ENCODE measurements at regions not wholly inside any gene's neighbourhood (a gene's known extent, or its start where the extent isn't known, plus 50 kb on each side); places are given as distances from the start of the nearest gene placed in this dataset.

- H3K27me3 ChIP-seq (ENCODE audit: insufficient read depth, low read length) = no peaks in the 10 kb centered on the region
- TF ChIP-seq, protein P1, sequence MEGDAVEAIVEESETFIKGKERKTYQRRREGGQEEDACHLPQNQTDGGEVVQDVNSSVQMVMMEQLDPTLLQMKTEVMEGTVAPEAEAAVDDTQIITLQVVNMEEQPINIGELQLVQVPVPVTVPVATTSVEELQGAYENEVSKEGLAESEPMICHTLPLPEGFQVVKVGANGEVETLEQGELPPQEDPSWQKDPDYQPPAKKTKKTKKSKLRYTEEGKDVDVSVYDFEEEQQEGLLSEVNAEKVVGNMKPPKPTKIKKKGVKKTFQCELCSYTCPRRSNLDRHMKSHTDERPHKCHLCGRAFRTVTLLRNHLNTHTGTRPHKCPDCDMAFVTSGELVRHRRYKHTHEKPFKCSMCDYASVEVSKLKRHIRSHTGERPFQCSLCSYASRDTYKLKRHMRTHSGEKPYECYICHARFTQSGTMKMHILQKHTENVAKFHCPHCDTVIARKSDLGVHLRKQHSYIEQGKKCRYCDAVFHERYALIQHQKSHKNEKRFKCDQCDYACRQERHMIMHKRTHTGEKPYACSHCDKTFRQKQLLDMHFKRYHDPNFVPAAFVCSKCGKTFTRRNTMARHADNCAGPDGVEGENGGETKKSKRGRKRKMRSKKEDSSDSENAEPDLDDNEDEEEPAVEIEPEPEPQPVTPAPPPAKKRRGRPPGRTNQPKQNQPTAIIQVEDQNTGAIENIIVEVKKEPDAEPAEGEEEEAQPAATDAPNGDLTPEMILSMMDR (IDR thresholded peaks at IDR 0.05; ENCODE audit: insufficient read depth, low read depth, low read length) = no peak
- TF ChIP-seq EZH2 (IDR thresholded peaks at IDR 0.05; ENCODE audit: insufficient read depth, low read length) = no peak
- no peak overlapping the region for H2AFZ ChIP-seq (ENCODE audit: low read depth, low read length)
- H3K4me2 ChIP-seq (ENCODE audit: low read length) = no peak overlapping the region
- H4K20me1 ChIP-seq (ENCODE audit: insufficient read depth, low read length) = no peaks in the 10 kb centered on the region
- peaks cover 9% of the 10 kb centered on the region for H3K9me3 ChIP-seq (ENCODE audit: insufficient read depth, low read depth, low read length)
- no peaks in the 10 kb centered on the region for H3K79me2 ChIP-seq (ENCODE audit: insufficient read depth, low read length)
- H3K4me1 Mint-ChIP-seq (ENCODE audit: low read depth, unreplicated experiment) = no peaks in the 10 kb centered on the region
- no peak for FAIRE-seq
- no peak for DNase-seq (ENCODE audit: low read depth)
- H3K27me3 Mint-ChIP-seq (ENCODE audit: low read depth, unreplicated experiment) = peaks cover 28% of the 10 kb centered on the region
- peaks cover 11% of the 10 kb centered on the region for H3K9me3 Mint-ChIP-seq (ENCODE audit: unreplicated experiment)
- no peak overlapping the region for H3K9ac ChIP-seq (ENCODE audit: low read length)
- H3K36me3 Mint-ChIP-seq (ENCODE audit: low read depth, unreplicated experiment) = no peaks in the 10 kb centered on the region
- no peak overlapping the region for H3K4me3 Mint-ChIP-seq (ENCODE audit: unreplicated experiment)
- H3K27ac ChIP-seq (ENCODE audit: low read depth, low read length) = no peak overlapping the region
- no peaks in the 10 kb centered on the region for H3K36me3 ChIP-seq (ENCODE audit: insufficient read depth, low read length)
- no peak overlapping the region for H3K4me3 ChIP-seq (ENCODE audit: insufficient read depth, low read depth, low read length)
- no peaks in the 10 kb centered on the region for H3K4me1 ChIP-seq (ENCODE audit: insufficient read depth, low read length)
- H3K27ac Mint-ChIP-seq (ENCODE audit: unreplicated experiment) = no peak overlapping the region
Observed at GRCh38 chr16:55102531-55102930, 171.9 kb downstream of the IRX5 start.

DNA sequence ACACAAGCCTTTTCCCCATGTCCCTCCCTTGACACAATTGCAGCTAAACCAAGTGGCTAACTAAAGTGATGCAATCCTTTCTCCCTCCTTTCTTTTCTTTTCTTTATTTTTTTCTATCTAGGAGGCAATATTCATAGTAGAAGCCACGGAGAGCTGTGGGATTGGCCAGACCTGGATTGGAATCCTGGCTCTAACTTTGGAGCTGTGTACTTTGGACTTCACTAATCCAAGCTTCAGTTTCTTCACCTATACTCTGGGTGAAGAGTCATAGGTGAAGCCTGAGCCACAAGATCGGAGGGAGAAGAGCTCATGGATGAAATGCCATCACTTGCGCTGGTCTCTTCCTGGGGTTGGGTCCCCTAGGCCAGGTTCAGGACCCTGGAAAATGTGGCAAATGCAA lies 177.2 kb downstream of the IRX5 start:
- Mint-ChIP-seq H3K4me1 (ENCODE audit: low read depth, unreplicated experiment) (no peaks in the 10 kb centered on the region), H3K4me3 (ENCODE audit: unreplicated experiment) (no peak overlapping the region), H3K9me3 (ENCODE audit: unreplicated experiment) (peaks cover 3% of the 10 kb centered on the region), H3K36me3 (ENCODE audit: low read depth, unreplicated experiment) (no peaks in the 10 kb centered on the region), H3K27ac (ENCODE audit: unreplicated experiment) (no peak overlapping the region), H3K27me3 (ENCODE audit: low read depth, unreplicated experiment) (peaks cover 23% of the 10 kb centered on the region)
- no peak overlapping the region for H3K27ac ChIP-seq (ENCODE audit: low read depth, low read length)
- no peak overlapping the region for H3K4me3 ChIP-seq (ENCODE audit: insufficient read depth, low read depth, low read length)
- no peaks in the 10 kb centered on the region for H3K4me1 ChIP-seq (ENCODE audit: insufficient read depth, low read length)
- TF ChIP-seq, protein P1 (IDR thresholded peaks at IDR 0.05; ENCODE audit: insufficient read depth, low read depth, low read length) = no peak
- TF ChIP-seq EZH2 (IDR thresholded peaks at IDR 0.05; ENCODE audit: insufficient read depth, low read length) = no peak
- H3K9me3 ChIP-seq (ENCODE audit: insufficient read depth, low read depth, low read length) = no peaks in the 10 kb centered on the region
- H3K36me3 ChIP-seq (ENCODE audit: insufficient read depth, low read length) = no peaks in the 10 kb centered on the region
- no peaks in the 10 kb centered on the region for H3K79me2 ChIP-seq (ENCODE audit: insufficient read depth, low read length)
- H2AFZ ChIP-seq (ENCODE audit: low read depth, low read length) = no peak overlapping the region
- no peaks in the 10 kb centered on the region for H3K27me3 ChIP-seq (ENCODE audit: insufficient read depth, low read length)
- no peak for FAIRE-seq
- H4K20me1 ChIP-seq (ENCODE audit: insufficient read depth, low read length) = no peaks in the 10 kb centered on the region
- no peak overlapping the region for H3K9ac ChIP-seq (ENCODE audit: low read length)
- no peak for DNase-seq (ENCODE audit: low read depth)
- no peak overlapping the region for H3K4me2 ChIP-seq (ENCODE audit: low read length)

GRCh38 chr16:55113210-55113609 lies 182.5 kb downstream of the IRX5 start:
- Mint-ChIP-seq H3K9me3 (ENCODE audit: unreplicated experiment) (peaks cover 2% of the 10 kb centered on the region), H3K4me1 (ENCODE audit: low read depth, unreplicated experiment) (no peaks in the 10 kb centered on the region), H3K27ac (ENCODE audit: unreplicated experiment) (no peak overlapping the region), H3K36me3 (ENCODE audit: low read depth, unreplicated experiment) (no peaks in the 10 kb centered on the region), H3K27me3 (ENCODE audit: low read depth, unreplicated experiment) (peaks cover 18% of the 10 kb centered on the region), H3K4me3 (ENCODE audit: unreplicated experiment) (no peak overlapping the region)
- DNase-seq (ENCODE audit: low read depth) = no peak
- Histone ChIP-seq H3K27me3 (ENCODE audit: insufficient read depth, low read length) (no peaks in the 10 kb centered on the region), H3K27ac (ENCODE audit: low read depth, low read length) (no peak overlapping the region), H3K4me3 (ENCODE audit: insufficient read depth, low read depth, low read length) (no peak overlapping the region), H3K4me1 (ENCODE audit: insufficient read depth, low read length) (no peaks in the 10 kb centered on the region), H3K79me2 (ENCODE audit: insufficient read depth, low read length) (no peaks in the 10 kb centered on the region), H3K36me3 (ENCODE audit: insufficient read depth, low read length) (no peaks in the 10 kb centered on the region), H3K9me3 (ENCODE audit: insufficient read depth, low read depth, low read length) (no peaks in the 10 kb centered on the region), H4K20me1 (ENCODE audit: insufficient read depth, low read length) (no peaks in the 10 kb centered on the region), H3K9ac (ENCODE audit: low read length) (no peak overlapping the region), H3K4me2 (ENCODE audit: low read length) (no peak overlapping the region), H2AFZ (ENCODE audit: low read depth, low read length) (no peak overlapping the region)
- TF ChIP-seq, protein P1 (IDR thresholded peaks at IDR 0.05; ENCODE audit: insufficient read depth, low read depth, low read length) = no peak
- TF ChIP-seq EZH2 (IDR thresholded peaks at IDR 0.05; ENCODE audit: insufficient read depth, low read length) = no peak
- FAIRE-seq = no peak
